ENCODE measurements at regions not wholly inside any gene's neighbourhood (a gene's known extent, or its start where the extent isn't known, plus 50 kb on each side); places are given as distances from the start of the nearest gene placed in this dataset.

DNA sequence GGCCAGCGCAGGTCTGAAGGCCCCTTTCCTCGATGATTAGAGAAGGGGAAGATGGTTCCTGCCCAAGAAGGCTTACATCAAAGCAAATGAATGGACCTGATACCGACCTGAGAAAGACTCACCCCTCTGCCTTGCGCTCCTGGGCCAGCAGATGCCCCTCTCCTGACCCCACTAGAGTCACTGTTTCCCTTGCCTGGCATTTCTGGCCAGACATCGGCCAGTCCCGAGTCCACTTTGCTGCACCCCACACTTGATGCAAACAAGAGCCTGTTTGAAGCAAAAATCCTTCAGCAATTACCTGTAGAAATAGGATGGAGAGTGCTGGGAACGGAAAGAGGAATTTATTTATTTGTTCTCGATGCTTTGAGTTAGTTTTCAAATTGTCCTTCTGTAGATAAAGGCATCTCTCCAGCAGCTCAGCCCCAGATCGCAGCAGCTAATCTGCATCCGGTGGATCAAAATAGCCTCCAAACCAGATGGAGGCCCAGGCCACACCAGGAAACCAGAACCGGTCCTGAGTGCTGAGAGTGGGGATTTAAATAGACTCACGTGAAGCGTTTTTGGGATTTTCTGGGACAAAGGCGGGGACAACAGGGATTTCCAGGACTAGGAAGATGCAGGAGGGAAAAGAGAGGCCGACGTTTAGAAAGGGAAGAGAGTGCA, 148.6 kb downstream of the TRIM29 start:
- in situ Hi-C loops (cut with HindIII; ENCODE audit: low sequenced_read_pairs): no loop called here

DNA sequence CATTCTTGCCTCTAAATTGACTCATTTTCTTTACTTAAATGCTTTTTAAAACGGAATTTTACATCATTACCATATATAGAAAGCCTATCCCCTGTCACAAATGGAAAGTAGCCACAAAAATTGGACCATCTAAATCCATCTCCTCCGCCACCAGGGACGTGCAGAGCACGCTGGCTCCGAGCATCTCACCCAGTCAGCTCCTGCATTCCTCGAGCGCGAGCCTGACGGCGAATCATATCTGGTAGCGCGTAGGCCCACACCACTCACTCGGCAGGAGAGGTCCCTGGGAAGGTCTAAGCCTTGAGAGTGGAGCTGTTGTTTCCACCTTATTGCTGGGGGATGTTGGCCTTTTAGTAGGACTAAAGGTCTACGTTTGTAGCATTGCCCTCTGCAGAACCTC, 152.4 kb downstream of the TRIM29 start:
- in situ Hi-C loops (cut with HindIII; ENCODE audit: low sequenced_read_pairs): no loop called here

DNA sequence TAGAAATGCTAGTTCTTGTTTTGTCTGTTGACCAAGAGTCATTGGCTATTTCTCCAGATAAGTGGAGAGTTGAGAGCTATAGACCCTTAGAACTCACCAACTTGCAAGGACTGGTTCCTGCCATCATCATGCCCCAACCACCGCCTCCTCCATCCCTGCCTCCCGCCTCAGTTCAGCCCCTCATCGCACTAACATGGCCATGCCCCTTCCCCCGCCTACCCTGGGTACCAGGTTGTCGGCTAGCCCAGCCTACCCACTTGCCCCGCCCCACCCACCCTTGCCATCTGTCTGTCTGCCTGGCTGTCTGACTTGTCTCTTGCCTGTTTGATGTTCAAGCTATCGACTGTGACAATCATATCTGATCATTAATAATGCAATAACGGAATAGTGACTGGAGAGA, 154.1 kb downstream of the TRIM29 start:
- in situ Hi-C loops (cut with HindIII; ENCODE audit: low sequenced_read_pairs): no loop called here

DNA sequence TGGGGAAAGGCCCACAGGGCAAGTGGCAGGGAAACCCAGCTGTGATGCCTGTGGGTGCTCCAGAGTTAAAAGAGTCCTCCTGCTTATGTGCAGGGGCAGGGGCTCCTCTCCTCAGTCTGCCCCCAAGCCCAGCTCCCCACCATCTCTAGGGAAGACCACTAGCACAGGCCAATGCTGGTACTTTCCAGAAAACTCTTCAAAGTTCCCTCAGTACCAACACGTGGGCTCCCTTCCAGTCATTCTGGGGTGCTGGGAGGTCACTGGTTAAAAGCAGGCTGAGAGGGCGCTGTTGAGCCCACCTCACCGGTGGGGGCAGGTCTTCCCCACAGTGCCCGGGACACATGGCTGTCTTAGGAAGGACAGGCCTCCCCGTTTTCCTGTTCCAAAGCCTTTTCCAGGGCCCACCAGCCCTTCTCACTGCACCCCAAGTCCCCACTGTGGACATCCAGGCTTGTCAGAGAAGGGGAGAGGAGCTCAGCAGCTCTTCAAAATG, 154.6 kb downstream of the TRIM29 start:
- in situ Hi-C loops (cut with HindIII; ENCODE audit: low sequenced_read_pairs): no loop called here

DNA sequence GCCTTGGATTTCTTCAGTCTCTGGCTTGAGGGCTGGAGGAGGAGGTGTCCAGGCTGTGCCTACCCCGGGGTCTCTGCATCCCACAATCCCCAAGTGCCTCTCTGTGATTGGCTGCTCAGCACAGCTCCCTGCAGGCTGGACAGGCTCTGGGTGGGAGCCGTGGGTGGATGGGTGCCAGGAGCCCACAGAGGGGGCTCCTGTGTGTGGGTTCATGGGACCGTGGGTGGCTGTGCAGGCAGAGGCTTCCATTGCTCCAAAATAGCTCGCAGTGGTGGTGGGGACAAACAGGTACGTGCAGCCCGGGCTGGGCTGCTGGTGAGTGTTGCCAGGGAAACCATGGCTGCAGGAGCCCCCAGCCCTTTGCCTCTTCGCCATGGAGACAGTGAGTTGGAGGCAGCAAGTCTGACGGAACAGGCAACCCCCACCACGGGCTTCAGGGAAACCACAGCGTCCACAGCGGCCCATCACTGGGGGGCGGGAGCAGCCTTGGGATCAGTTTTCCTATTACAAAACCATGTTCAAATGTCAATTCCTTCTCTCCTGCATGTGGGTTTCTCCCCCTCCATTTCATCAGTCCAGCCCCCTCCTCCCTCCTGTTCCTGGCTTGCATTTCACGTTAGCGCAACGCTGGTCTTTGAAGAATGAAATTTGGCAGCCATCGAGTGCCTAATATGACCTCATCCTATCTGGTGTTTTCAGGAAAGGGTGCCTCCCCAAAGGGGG, 155.2 kb downstream of the TRIM29 start:
- in situ Hi-C loops (cut with HindIII; ENCODE audit: low sequenced_read_pairs): no loop called here

DNA sequence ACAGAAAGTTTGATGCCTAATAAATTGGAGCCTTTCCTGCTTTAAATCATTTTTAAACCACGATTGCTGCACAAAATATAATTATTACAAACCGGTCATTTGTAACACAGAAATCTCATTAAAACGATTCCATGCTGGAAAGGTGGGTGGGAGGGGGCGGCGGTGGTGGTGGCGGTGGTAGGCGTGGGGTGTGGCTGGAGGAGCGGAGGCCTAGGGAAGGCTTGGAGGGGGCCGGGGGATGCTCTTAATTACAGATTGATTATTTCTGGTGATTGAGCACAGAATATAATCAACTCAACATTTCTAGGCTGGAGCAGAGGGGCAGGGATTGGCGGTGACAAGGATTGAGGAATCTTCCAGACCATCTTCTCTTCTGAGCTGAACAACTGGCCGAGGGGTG, 157.5 kb downstream of the TRIM29 start:
- in situ Hi-C loops (cut with HindIII; ENCODE audit: low sequenced_read_pairs): no loop called here

DNA sequence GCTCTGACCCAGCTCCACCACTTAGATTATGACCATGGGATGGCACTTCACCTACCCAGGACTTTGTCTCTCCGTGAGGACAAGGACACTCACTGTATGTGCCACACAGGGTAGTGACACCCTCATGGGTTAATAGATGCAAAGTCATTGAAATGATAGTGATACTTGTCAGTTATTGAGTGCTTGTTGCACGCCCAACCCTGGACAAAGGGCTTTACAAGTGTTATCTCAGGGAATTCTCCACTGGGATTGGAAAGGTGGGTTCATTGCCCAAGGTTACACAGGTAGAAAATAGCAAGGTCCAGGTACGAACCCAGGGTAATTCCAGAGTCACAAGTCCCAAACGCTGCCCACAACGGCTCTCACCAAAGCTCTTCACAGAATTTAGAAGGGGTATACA, 158.2 kb downstream of the TRIM29 start:
- in situ Hi-C loops (cut with HindIII; ENCODE audit: low sequenced_read_pairs): no loop called here

DNA sequence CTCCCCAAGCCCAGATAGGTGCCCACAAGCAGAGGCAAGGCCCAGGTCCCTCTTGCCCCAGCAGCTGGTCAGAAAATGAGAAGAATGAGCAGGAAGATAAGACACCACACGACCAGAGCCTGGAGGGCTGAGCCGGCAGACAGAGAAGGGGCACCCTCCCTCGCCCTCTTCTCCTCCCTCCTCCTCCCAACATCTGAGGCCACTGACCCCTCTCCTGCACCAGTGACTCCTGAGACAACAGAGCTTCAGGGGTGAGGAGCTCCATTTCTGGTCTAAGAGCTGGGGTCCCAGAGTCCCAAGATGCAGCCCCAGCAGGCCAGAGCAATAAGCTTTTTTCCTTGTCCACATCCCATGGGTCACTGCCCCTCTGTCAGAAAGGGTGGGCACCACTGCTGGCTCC, 159.2 kb downstream of the TRIM29 start:
- in situ Hi-C loops (cut with HindIII; ENCODE audit: low sequenced_read_pairs): no loop called here

DNA sequence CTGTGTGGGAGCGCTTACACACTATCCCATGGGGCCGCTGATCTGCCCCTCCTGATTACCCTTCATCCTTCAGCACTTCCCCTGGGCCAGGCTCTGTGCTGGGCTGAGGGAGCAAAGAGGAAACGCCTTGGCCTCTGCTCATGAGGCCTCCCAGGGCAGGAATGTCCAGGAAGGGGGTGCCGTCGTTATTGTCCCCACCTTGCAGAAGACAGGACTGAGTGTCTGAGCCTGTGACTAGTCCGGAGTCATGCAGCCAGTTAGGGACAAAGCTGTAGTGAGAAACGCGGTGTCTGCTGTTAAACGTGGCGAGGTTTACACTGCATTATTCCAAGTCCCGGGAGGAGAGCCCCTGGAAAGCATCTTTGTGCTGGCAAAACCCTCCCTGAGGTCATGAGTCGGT, 160.0 kb downstream of the TRIM29 start:
- in situ Hi-C loops (cut with HindIII; ENCODE audit: low sequenced_read_pairs): no loop called here

DNA sequence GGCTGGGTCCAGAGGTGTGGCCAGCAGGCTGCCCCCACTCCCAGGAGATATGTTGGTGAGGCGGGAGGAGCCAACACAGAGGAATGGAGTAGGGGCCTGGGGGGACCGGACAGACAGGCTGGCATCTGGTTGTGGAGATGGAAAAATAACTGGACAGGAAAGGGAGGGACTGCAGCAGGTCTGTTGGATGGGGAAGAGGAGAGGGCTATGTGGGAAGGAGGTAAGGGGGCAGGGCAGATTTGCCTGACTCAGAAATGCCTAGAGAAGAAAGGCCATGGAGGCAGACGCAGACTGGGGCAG, 160.4 kb downstream of the TRIM29 start:
- in situ Hi-C loops (cut with HindIII; ENCODE audit: low sequenced_read_pairs): no loop called here

DNA sequence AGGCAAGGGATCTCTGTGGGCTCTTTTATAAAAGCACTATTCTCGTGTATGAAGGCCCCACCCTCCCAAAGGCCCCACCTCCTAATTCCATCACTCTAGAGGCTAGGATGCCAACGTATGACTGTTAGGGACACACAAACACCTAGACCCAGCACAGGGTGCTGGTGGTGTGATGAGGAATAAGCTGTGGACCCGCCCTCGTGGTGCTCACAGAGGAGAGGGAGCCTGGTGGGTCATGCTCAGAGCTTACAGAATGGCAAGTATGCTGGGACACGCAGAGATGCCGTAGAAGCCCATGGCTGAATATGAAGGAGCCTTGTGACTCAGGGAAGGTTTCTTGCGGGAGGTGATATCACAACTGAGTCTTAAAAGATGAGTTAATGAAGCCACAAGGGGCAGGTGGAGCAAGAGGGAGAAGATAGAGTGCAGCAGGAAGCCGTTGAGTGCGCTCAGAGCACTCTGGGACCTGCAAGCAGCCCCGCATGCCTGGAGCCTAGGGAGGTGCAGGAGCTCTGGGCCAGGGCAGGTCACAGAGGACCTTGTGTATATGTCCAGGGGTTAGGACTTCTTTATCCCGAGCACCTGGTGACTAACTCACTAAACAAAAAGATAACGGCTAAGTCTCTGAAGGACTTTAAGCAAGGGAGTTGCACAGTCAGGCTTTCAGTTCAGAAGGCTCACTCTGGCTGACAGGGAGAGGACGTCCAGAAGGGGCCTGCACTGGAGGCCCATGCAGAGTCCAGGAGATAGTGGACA, 160.9 kb downstream of the TRIM29 start:
- in situ Hi-C loops (cut with HindIII; ENCODE audit: low sequenced_read_pairs): no loop called here

DNA sequence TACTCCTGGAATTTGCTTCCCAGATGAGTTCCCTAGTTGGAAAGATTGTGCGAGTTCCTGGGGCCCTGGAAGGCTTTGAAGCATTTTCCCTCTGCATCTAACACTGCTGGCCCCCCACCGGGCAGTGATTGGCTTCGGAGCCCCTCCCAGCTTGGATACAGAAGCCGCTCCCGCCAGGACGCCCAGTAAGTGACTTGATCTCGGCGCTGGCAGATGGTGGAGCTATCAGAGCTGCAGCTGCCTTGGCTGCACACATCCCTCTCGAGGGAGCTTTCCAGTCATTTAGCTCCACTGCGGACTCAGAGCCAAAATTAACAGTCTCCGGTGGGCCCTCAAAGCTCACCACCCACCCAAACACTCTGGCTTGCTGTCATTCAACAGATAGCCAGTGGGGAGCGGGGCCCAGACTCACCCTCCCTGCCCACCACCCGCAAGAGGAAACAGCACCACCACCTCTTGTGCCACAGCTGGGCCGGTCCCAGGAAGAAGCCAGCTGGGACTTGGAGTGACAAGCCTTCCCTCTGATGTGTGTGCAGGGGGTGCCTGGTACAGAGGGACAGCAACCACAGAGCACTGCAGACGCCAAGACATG, 162.3 kb downstream of the TRIM29 start:
- in situ Hi-C loops (cut with HindIII; ENCODE audit: low sequenced_read_pairs): no loop called here

DNA sequence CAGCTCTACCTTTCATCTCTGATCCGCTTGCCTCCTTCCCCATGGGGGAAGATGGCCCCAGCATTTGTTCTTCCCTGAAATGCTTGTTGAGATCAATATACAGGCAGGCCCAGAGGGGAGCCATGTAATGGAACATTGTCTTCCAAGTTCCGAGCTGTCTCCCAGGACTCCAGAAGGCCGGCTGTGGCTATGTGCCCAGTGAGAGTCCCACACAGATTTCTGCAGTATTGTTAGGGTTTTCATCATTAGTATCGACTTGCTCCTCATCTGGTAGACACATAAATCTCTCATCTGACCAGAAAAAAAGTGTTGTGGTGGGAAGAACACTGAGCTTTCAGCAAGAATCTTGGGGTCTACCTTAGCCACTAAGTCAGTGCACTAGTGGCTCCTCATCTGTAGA, 163.4 kb downstream of the TRIM29 start:
- in situ Hi-C loops (cut with HindIII; ENCODE audit: low sequenced_read_pairs): no loop called here

DNA sequence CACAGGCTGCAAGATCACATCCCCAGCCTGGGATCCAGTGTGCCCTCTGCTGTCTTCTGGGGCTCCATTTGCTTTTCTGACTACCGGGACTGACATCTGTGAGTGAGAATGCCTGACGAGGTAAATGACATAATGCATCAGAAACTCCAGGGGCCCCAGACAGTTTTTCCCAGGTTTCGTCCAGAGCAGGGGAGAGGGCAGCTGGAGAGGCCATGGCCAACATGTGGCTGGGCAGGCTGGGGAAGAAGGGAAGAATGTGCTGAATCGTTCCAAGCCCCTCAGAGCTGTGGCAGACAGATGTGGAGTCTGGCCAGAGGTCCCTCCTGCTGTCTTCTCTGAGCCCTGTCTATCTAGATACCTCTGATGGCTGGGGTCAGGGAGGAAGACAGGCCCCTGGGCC, 163.9 kb downstream of the TRIM29 start:
- in situ Hi-C loops (cut with HindIII; ENCODE audit: low sequenced_read_pairs): no loop called here

DNA sequence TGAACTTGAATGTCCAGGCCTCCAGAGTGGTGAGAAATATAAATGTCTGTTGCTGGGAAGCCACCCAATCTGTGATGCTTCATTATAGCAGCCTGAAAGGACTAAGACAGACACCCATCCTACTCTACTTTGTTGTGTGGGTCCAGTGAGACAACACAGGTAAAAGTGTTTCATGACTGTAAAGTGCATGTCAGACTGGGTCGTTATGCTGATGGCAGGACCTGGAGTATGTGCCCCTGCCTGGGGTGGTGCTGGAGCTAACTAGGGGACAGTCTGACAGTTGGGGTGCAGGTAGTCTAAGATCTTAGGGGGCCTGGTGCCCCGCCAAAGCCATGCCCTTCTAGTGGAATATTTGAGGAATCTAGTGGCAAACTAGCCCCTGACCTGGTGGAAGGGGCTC, 165.6 kb downstream of the TRIM29 start:
- in situ Hi-C loops (cut with HindIII; ENCODE audit: low sequenced_read_pairs): no loop called here

DNA sequence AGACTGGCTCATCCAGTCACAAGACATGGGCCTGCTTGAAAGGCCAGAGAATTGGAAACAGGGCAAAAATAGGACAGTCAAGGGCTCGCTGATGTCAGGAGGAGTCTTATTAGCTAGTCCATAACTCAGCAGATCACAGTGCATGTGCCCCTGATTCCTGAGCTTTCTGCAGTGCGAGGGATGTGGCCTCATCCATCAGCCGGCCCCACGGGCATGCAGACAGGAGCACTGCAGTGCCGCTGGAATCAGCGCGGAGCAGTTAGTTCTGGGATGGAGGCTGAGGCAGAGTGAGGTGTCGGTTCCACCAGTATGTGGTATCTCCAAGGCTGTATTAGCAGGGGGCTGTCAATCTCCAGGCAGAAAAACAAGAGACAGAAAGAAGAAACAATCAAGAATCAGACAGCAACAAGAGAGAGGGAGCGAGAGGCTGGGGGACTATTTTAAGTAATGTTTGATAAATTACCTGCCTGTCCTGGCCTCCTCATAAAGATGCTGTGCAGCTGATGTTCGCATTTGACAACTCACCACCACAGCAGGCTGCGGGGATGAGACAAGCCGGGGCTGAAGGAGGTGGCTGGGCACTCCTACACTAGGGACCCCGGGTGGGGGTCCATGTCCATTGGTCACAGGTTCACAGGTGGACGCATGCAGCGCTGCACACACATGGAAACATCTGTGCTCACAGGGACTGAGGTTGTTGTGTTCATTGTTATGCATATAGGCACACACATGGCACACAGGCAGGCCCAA, 167.2 kb downstream of the TRIM29 start:
- in situ Hi-C loops (cut with HindIII; ENCODE audit: low sequenced_read_pairs): no loop called here

DNA sequence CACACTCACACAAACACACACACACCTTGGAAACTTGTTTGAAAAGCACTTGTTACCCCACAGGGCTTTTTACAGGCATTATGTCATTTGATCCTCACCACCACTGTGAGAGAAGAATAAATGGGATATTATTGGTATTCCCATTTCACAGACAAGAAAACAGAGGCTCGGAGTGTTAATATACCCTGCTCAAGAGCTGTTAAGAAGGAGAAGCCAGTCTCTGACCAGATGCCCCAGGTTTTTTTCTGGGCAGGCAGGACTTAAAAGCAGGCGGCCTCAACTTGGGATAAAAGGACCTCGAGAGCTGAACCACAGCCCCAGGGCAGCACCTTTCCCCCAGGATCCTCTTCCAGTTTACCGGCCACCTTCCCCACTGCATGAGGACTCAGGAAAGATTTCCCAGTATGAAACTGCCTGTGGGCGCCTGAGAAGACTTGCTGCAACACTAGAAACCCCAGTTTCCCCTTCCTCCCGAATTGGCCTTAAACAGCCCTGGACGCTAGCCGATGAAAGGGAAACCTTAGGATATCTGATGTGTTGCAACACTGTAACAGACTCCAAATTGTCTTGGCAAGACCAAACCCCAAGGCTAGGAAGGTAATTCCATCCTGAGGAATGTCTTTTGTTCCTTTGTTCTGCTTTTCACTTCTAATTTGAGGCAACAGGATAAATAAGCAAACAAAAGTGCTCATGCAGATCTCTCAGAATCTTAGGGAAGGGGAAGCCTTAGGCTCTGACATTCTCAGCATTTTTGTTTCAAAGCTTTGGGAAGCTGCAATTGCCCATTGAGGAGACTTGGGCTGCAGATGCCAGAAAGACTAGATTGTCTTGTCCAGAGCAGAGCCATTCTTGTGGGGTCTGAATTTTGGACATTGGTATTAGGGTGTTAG, 173.5 kb downstream of the TRIM29 start:
- in situ Hi-C loops (cut with HindIII; ENCODE audit: low sequenced_read_pairs): no loop called here

DNA sequence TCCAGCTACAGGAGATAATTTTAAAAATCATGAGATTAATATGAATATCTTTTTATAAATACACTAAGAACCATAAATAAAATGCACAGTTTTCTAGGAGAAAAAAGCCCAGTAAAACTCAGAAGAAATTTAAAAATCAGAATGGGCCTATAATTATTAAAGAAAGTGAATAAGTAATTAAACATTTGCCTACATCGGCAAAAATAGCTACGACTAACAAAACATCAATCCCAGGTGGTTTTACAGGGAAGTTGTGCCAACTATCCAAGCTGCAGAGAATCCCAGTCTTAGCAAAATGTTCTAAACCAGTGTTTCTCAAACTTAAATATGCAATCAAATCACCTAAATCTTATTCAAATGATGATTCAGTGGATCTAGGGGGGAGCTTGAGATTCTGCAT, 180.0 kb downstream of the TRIM29 start:
- in situ Hi-C loops (cut with HindIII; ENCODE audit: low sequenced_read_pairs): loop anchor here (5.0 kb wide), 1 partner anchor 49 kb away; no protein-coding TSS in a partner anchor

DNA sequence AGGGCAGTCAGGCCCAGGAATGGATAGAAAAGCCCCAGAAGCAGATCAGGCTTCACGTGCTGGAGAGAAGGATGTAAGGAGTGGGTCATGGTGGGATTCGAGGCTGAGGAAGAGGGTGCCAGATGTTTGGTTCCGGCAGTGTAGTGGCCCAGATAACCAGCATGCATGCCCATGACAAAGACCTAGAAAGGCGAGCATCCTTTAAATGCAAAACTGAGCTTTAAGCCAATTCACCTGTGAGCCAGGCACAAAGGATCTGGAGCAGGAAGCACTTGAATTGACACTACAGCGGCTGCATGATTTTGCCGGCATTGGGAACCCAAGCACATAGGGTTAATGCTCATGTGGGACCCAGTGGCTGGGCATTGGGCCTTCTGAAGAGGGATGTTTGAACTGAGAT, 185.5 kb downstream of the TRIM29 start:
- in situ Hi-C loops (cut with HindIII; ENCODE audit: low sequenced_read_pairs): no loop called here

DNA sequence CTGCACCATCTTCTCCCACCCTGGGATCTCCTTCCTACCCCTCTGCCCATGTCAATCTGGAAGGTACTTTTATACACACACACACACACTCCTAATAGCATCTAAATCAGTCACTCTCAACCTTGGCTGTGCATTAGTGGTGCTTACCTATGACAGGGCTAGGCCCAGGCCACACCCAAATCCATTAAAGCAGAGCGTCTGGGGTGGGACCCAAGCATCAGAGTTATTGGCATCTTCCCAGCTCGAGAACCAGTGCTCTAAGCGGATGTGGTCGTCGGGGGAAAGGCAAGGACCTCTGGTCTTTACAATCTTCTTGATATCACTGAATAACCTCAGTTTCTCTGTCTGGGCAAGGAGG, 194.6 kb downstream of the TRIM29 start:
- in situ Hi-C loops (cut with HindIII; ENCODE audit: low sequenced_read_pairs): no loop called here
